Activated CD4-positive, alpha-beta T cell treated with anti-CD3 and anti-CD28 coated beads for 4 hours (primary cell): ENCODE measurements at regions not wholly inside any gene's neighbourhood (a gene's known extent, or its start where the extent isn't known, plus 50 kb on each side); places are given as distances from the start of the nearest gene placed in this dataset.

Source experiments
- DNase-seq, 2 donors: peaks; one replicate each; pipeline ENCODE4 v3.0.0-alpha.2; 2020

- no peak for DNase-seq
Measured at GRCh38 chr5:91441082-91441481, 58.0 kb upstream of the ARRDC3 start.

- DNase-seq: no peak
Measured at GRCh38 chr5:91438871-91439270, 55.8 kb upstream of the ARRDC3 start.

GRCh38 chr5:91436241-91436640 is 53.1 kb upstream of the ARRDC3 start:
- DNase-seq: no peak

- peak; percentile 18 to 37 for DNase-seq
Measured at GRCh38 chr5:91434348-91434747, 51.2 kb upstream of the ARRDC3 start.

- DNase-seq: no peak
Measured at GRCh38 chr5:91433861-91434260, 50.7 kb upstream of the ARRDC3 start.
